SK-N-SH (cell line): ENCODE measurements at regions not wholly inside any gene's neighbourhood (a gene's known extent, or its start where the extent isn't known, plus 50 kb on each side); places are given as distances from the start of the nearest gene placed in this dataset.

Experiments
- CTCF ChIA-PET: fragments of 300-600, 350-600 bp; formaldehyde crosslinking; extraction: SDS; loops from one replicate; lab custom pipeline; 2021; lab: Yijun Ruan, JAX
- POLR2A ChIA-PET: fragments of 350-600 bp; sonication (Branson Sonifier 250); formaldehyde crosslinking; extraction: SDS; loops from one replicate; lab custom pipeline; 2020; ENCODE audit warnings: antibody characterized with exemption, inconsistent platforms; lab: Yijun Ruan, JAX
- DNase-seq: peaks from one replicate; pipeline ENCODE4 v3.0.0; 2012
- H2AFZ ChIP-seq: fragments of 200-600 bp; sonication (generic); 2 replicates; pipeline ENCODE4 v1.8.1; 2016; ENCODE audit warnings: antibody characterized with exemption, mild to moderate bottlenecking, low read depth
- H3F3A ChIP-seq: fragments of 200-600 bp; sonication (generic); replicated peaks from 2 replicates; pipeline ENCODE3; 2016; ENCODE audit warnings: antibody characterized with exemption, mild to moderate bottlenecking; ENCODE audit not compliant: insufficient read depth
- H3K27ac ChIP-seq, 2 experiments: fragments of 200-500 bp in 1 of 2; fragments of 200-600 bp in 1 of 2; sonication (Bioruptor generic) in 1 of 2; sonication (generic), shearing (Covaris generic) in 1 of 2; 2 replicates each; pipeline versions ENCODE4 v1.5.1 to v1.6.1; 2014 to 2016; ENCODE audit warnings: low read depth in 2 of 2, inconsistent platforms in 1 of 2, low read length in 1 of 2, mild to moderate bottlenecking in 1 of 2, mixed read lengths in 1 of 2
- H3K27me3 ChIP-seq: fragments of 200-600 bp; sonication (generic), shearing (Covaris generic); 2 replicates; pipeline ENCODE4 v1.6.1; 2016; ENCODE audit warnings: mixed run types; ENCODE audit not compliant: insufficient read depth
- H3K36me3 ChIP-seq, 2 experiments: fragments of 200-500 bp in 1 of 2; fragments of 200-600 bp in 1 of 2; sonication (Bioruptor generic) in 1 of 2; sonication (generic) in 1 of 2; replicated peaks in 1 of 2; 2 replicates each; pipeline versions ENCODE3 to v1.5.1; 2014 to 2016; ENCODE audit warnings: low read length in 1 of 2, mild to moderate bottlenecking in 1 of 2; ENCODE audit not compliant: insufficient read depth in 2 of 2, control insufficient read depth in 1 of 2
- H3K4me1 ChIP-seq, 2 experiments: fragments of 200-500 bp in 1 of 2; fragments of 200-600 bp in 1 of 2; sonication (Bioruptor generic) in 1 of 2; sonication (generic), shearing (Covaris generic) in 1 of 2; 2 replicates each; pipeline versions ENCODE4 v1.5.1 to v1.6.1; 2014 to 2016; ENCODE audit warnings: low read depth in 1 of 2, low read length in 1 of 2, mixed run types in 1 of 2; ENCODE audit not compliant: insufficient read depth in 2 of 2, control insufficient read depth in 1 of 2
- H3K4me2 ChIP-seq: fragments of 200-600 bp; sonication (generic), shearing (Covaris generic); 2 replicates; pipeline ENCODE4 v1.6.1; 2017; ENCODE audit warnings: mixed run types
- H3K4me3 ChIP-seq, 2 experiments: fragments of 200-500 bp in 1 of 2; fragments of 200-600 bp in 1 of 2; sonication (Bioruptor generic) in 1 of 2; sonication (generic), shearing (Covaris generic) in 1 of 2; 2 replicates each; pipeline versions ENCODE4 v1.5.1 to v1.8.1; 2014 to 2016; ENCODE audit warnings: low read depth in 2 of 2, inconsistent platforms in 1 of 2, low read length in 1 of 2, mild to moderate bottlenecking in 1 of 2, mixed read lengths in 1 of 2, moderate library complexity in 1 of 2
- H3K79me2 ChIP-seq: fragments of 200-600 bp; sonication (generic); 2 replicates; pipeline ENCODE4 v1.8.1; 2017; ENCODE audit warnings: mild to moderate bottlenecking; ENCODE audit not compliant: insufficient read depth
- H3K9ac ChIP-seq: fragments of 200-600 bp; sonication (generic); 2 replicates; pipeline ENCODE4 v1.6.1; 2017; ENCODE audit warnings: mixed run types
- H3K9me2 ChIP-seq: fragments of 200-600 bp; sonication (generic); 2 replicates; pipeline ENCODE4 v1.6.1; 2017; ENCODE audit warnings: mixed run types
- H3K9me3 ChIP-seq: fragments of 200-600 bp; sonication (generic); 2 replicates; pipeline ENCODE4 v1.6.1; 2017; ENCODE audit warnings: mixed run types, mild to moderate bottlenecking, moderate library complexity
- H4K20me1 ChIP-seq: fragments of 200-600 bp; sonication (generic); 2 replicates; pipeline ENCODE4 v1.6.1; 2017; ENCODE audit warnings: mild to moderate bottlenecking, mixed run types; ENCODE audit not compliant: insufficient read depth
- CHD2 ChIP-seq: fragments of 150-350 bp; IDR thresholded peaks from 2 replicates; pipeline ENCODE4 v1.6.1; 2018; ENCODE audit warnings: low read length; ENCODE audit not compliant: partially characterized antibody
- FOSL2 ChIP-seq: IDR thresholded peaks from 2 replicates; pipeline ENCODE4 v1.4.0; 2012; ENCODE audit warnings: low read depth, mild to moderate bottlenecking, moderate library complexity, borderline replicate concordance
- FOXJ3 ChIP-seq: sonication (generic); formaldehyde crosslinking; IDR thresholded peaks from 2 replicates; pipeline ENCODE4 v1.5.1; 2020; ENCODE audit warnings: mild to moderate bottlenecking, missing genetic modification reagents
- MXI1 ChIP-seq: IDR thresholded peaks from 2 replicates; pipeline ENCODE4 v1.6.1; 2012; ENCODE audit warnings: mild to moderate bottlenecking, low read depth, low read length, improper control_type of control experiment
- NFIC ChIP-seq: IDR thresholded peaks from 2 replicates; pipeline ENCODE4 v1.4.0; 2012; ENCODE audit warnings: borderline replicate concordance
- NRF1 ChIP-seq: IDR thresholded peaks from 2 replicates; pipeline ENCODE4 v1.6.1; 2012; ENCODE audit warnings: low read depth, mild to moderate bottlenecking, low read length
- PBX3 ChIP-seq: IDR thresholded peaks from 2 replicates; pipeline ENCODE4; 2012
- POLR2AphosphoS5 ChIP-seq: IDR thresholded peaks from 2 replicates; pipeline ENCODE4 v1.6.1; 2012; ENCODE audit warnings: low read depth, low read length
- RAD21 ChIP-seq: IDR thresholded peaks from 2 replicates; pipeline ENCODE4 v1.6.1; 2012; ENCODE audit warnings: mild to moderate bottlenecking, low read length
- RCOR1 ChIP-seq: fragments of 150-350 bp; IDR thresholded peaks from 2 replicates; pipeline ENCODE4 v1.6.1; 2017; ENCODE audit warnings: antibody characterized with exemption, low read length
- REST ChIP-seq: IDR thresholded peaks from 2 replicates; pipeline ENCODE4 v1.6.1; 2012; ENCODE audit warnings: mild to moderate bottlenecking, low read depth, low read length, moderate library complexity
- RFX5 ChIP-seq: IDR thresholded peaks from 2 replicates; pipeline ENCODE4 v1.6.1; 2012; ENCODE audit warnings: mild to moderate bottlenecking, improper control_type of control experiment, low read length
- RXRA ChIP-seq: IDR thresholded peaks from 2 replicates; pipeline ENCODE4 v1.4.0; 2012; ENCODE audit warnings: low read depth, mild to moderate bottlenecking, borderline replicate concordance
- TAF1 ChIP-seq: IDR thresholded peaks from 2 replicates; pipeline ENCODE4 v1.6.1; 2012; ENCODE audit warnings: low read depth, mild to moderate bottlenecking, low read length, moderate library complexity, borderline replicate concordance
- TEAD4 ChIP-seq: IDR thresholded peaks from 2 replicates; pipeline ENCODE4 v1.4.0; 2012; ENCODE audit warnings: mild to moderate bottlenecking, borderline replicate concordance; ENCODE audit not compliant: insufficient read depth
- USF1 ChIP-seq: IDR thresholded peaks from 2 replicates; pipeline ENCODE4 v1.4.0; 2012; ENCODE audit warnings: low read depth, borderline replicate concordance
- YY1 ChIP-seq: IDR thresholded peaks from 2 replicates; pipeline ENCODE4 v1.4.0; 2012; ENCODE audit warnings: low read depth, mild to moderate bottlenecking
- whole genome bisulfite sequencing: methylation state at CpG from one replicate; pipeline ENCODE4 v1.1.6; 2017; ENCODE audit warnings: low lambda C conversion rate; 5-methylcytosine and 5-hydroxymethylcytosine counted together
- TF ChIP-seq, protein P1 (sequence below): fragments of 150-350 bp; IDR thresholded peaks from 2 replicates; pipeline ENCODE4 v1.6.1; 2016; ENCODE audit warnings: mild to moderate bottlenecking, low read depth, low read length
- TF ChIP-seq, protein P2 (sequence below): IDR thresholded peaks from 2 replicates; pipeline ENCODE4 v1.4.0; 2012; ENCODE audit warnings: low read depth, borderline replicate concordance
- TF ChIP-seq, protein P3 (sequence below): fragments of 150-350 bp; IDR thresholded peaks from 2 replicates; pipeline ENCODE4 v1.6.1; 2017; ENCODE audit warnings: antibody characterized with exemption, low read length, low read depth, borderline replicate concordance

DNA sequence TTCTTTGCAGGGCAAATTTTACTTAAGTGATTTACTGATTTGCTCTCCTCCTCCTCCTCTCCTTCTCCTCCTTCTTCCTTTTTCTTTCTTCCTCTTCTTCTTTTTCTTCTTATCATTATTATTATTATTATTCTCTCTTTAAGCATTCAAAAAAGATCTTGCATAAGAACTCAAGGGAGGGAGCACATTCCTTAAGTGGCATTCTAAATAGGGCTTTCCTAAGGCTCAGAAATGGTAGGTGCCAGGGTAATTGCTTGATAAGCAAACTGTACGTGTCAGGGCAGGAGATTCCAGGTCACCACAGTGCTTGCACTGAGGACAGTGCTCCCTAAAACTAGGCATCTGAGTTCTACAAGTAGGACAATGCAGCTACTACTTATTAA lies 92.4 kb downstream of the SPTSSA start (continued):
- TF ChIP-seq PBX3 (no peak), POLR2AphosphoS5 (no peak), RAD21 (no peak), USF1 (no peak), FOSL2 (no peak)
- TF ChIP-seq, protein P1, sequence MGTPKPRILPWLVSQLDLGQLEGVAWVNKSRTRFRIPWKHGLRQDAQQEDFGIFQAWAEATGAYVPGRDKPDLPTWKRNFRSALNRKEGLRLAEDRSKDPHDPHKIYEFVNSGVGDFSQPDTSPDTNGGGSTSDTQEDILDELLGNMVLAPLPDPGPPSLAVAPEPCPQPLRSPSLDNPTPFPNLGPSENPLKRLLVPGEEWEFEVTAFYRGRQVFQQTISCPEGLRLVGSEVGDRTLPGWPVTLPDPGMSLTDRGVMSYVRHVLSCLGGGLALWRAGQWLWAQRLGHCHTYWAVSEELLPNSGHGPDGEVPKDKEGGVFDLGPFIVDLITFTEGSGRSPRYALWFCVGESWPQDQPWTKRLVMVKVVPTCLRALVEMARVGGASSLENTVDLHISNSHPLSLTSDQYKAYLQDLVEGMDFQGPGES = no peak

- no peaks in the 10 kb centered on the region for H3K9me3 ChIP-seq
- H3K4me2 ChIP-seq = no peak overlapping the region
- no peaks in the 10 kb centered on the region for H3K36me3 ChIP-seq
- no peaks in the 10 kb centered on the region for H4K20me1 ChIP-seq
- no peaks in the 10 kb centered on the region for H3K9me2 ChIP-seq
- 87% methylated on average over 3 of the region's 3 CpGs for WGBS
- H3K9ac ChIP-seq = no peak overlapping the region
- CTCF ChIA-PET = interaction anchor here (0.8 to 1.1 kb wide), 2 partner anchors 14 to 37 kb away, joined by 3 to 4 read pairs; no protein-coding TSS in a partner anchor
- no peak overlapping the region for H2AFZ ChIP-seq
- DNase-seq = no peak
- H3K79me2 ChIP-seq = no peaks in the 10 kb centered on the region
- no peaks in the 10 kb centered on the region for H3K4me1 ChIP-seq
- POLR2A ChIA-PET = no interaction called here
- no peaks in the 10 kb centered on the region; the same call in 1 of the 2 replicates for H3K27me3 ChIP-seq
- no peak overlapping the region for H3K4me3 ChIP-seq
- H3K27ac ChIP-seq = no peak overlapping the region
- H3F3A ChIP-seq = no peaks in the 10 kb centered on the region
- TF ChIP-seq FOXJ3 (no peak), REST (no peak), RCOR1 (no peak), YY1 (no peak), NFIC (no peak), RFX5 (no peak), TEAD4 (no peak), RXRA (no peak), NRF1 (no peak), MXI1 (no peak), TAF1 (no peak), CHD2 (no peak)
- TF ChIP-seq, protein P2, sequence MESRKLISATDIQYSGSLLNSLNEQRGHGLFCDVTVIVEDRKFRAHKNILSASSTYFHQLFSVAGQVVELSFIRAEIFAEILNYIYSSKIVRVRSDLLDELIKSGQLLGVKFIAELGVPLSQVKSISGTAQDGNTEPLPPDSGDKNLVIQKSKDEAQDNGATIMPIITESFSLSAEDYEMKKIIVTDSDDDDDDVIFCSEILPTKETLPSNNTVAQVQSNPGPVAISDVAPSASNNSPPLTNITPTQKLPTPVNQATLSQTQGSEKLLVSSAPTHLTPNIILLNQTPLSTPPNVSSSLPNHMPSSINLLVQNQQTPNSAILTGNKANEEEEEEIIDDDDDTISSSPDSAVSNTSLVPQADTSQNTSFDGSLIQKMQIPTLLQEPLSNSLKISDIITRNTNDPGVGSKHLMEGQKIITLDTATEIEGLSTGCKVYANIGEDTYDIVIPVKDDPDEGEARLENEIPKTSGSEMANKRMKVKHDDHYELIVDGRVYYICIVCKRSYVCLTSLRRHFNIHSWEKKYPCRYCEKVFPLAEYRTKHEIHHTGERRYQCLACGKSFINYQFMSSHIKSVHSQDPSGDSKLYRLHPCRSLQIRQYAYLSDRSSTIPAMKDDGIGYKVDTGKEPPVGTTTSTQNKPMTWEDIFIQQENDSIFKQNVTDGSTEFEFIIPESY = no peak
- TF ChIP-seq, protein P1 = no peak
- TF ChIP-seq, protein P3, sequence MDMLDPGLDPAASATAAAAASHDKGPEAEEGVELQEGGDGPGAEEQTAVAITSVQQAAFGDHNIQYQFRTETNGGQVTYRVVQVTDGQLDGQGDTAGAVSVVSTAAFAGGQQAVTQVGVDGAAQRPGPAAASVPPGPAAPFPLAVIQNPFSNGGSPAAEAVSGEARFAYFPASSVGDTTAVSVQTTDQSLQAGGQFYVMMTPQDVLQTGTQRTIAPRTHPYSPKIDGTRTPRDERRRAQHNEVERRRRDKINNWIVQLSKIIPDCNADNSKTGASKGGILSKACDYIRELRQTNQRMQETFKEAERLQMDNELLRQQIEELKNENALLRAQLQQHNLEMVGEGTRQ = no peak
Observed at GRCh38 chr14:34368971-34369647, 92.9 kb downstream of the SPTSSA start.
